Karpas-422 (cell line): ENCODE measurements at regions not wholly inside any gene's neighbourhood (a gene's known extent, or its start where the extent isn't known, plus 50 kb on each side); places are given as distances from the start of the nearest gene placed in this dataset.

Source experiments
- DNase-seq: peaks from one replicate; pipeline ENCODE4 v3.0.0-alpha.2; 2015
- H2AFZ ChIP-seq: fragments of 200-600 bp; sonication (generic); 2 replicates; pipeline ENCODE4 v1.6.1; 2014; ENCODE audit warnings: antibody characterized with exemption, low read length, mixed read lengths
- H3K27ac ChIP-seq: fragments of 200-600 bp; sonication (generic); 2 replicates; pipeline ENCODE4 v1.5.1; 2014; ENCODE audit warnings: mild to moderate bottlenecking, low read length, moderate library complexity
- H3K27me3 ChIP-seq: fragments of 200-600 bp; sonication (generic); 2 replicates; pipeline ENCODE4 v1.6.1; 2014; ENCODE audit warnings: low read length, mixed read lengths
- H3K36me3 ChIP-seq: fragments of 200-600 bp; sonication (generic); 2 replicates; pipeline ENCODE4 v1.6.1; 2014; ENCODE audit warnings: low read length, mixed read lengths; ENCODE audit not compliant: insufficient read depth
- H3K4me1 ChIP-seq: fragments of 200-600 bp; sonication (generic); 2 replicates; pipeline ENCODE4 v1.6.1; 2014; ENCODE audit warnings: mild to moderate bottlenecking, low read length, mixed read lengths
- H3K4me2 ChIP-seq: fragments of 200-600 bp; sonication (generic); 2 replicates; pipeline ENCODE4 v1.6.1; 2014; ENCODE audit warnings: low read length, low read depth, mild to moderate bottlenecking; ENCODE audit not compliant: poor library complexity, severe bottlenecking
- H3K4me3 ChIP-seq: fragments of 200-600 bp; sonication (generic); 2 replicates; pipeline ENCODE4 v1.5.1; 2014; ENCODE audit warnings: mild to moderate bottlenecking, antibody characterized with exemption, low read length, mixed read lengths
- H3K79me2 ChIP-seq: fragments of 200-600 bp; sonication (generic); 2 replicates; pipeline ENCODE4 v1.6.1; 2014; ENCODE audit warnings: mild to moderate bottlenecking, low read length, mixed read lengths
- H3K9ac ChIP-seq: fragments of 200-600 bp; sonication (generic); 2 replicates; pipeline ENCODE4 v1.6.0; 2014; ENCODE audit warnings: low read length
- H3K9me2 ChIP-seq: fragments of 200-600 bp; sonication (generic), shearing (Covaris generic); replicated peaks from 2 replicates; pipeline ENCODE4 v1.6.0; 2014; ENCODE audit warnings: mild to moderate bottlenecking, low read length, moderate library complexity; ENCODE audit not compliant: insufficient read depth
- H3K9me3 ChIP-seq: fragments of 300-700, 200-600 bp; sonication (generic); 2 replicates; pipeline ENCODE4 v1.6.1; 2014; ENCODE audit warnings: low read length, mixed read lengths
- H4K20me1 ChIP-seq: fragments of 200-600 bp; sonication (generic); 2 replicates; pipeline ENCODE4 v1.6.1; 2014; ENCODE audit warnings: mild to moderate bottlenecking, antibody characterized with exemption, low read length, low read depth; ENCODE audit not compliant: insufficient read depth

DNA sequence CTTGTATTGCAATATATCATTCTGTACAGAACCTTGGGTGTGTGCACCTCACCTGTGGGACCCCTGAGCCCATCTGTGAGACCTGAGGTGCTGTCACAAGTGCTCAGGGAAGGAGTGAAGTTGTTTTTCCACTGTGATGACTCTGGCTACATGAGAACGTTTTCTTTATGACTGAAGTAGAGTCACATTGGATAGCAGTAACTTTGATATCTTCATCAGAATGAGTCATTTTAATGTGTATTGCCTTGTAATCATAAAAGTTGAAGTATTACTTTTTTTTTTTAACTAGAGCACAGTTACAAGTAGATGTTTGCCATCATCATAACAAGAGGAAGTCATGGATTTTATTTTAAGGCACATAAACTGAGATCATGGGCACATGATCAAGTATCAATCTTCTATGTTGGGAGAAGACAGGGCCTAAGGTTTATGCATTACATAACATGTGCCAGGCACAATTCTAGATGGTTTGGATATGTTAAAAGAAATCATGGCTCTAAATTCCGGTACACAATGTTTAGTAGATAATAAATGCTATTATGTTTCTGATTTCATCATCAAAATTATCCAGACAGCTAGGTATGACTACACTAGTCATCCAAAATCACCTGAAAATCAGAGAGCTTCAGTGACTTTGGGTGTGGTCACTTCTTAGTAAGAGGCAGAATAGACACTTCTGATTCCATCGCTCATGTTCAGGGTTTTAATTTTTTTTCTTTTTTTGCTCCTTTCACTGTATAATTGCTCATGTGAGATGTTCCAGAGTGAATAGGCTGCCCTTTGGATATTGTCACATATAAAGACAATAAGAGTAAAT is 82.7 kb upstream of the KLF6 start:
- Histone ChIP-seq H3K9me2 (no peaks in the 10 kb centered on the region), H3K9me3 (no peaks in the 10 kb centered on the region), H3K4me2 (no peak overlapping the region), H4K20me1 (no peaks in the 10 kb centered on the region), H2AFZ (no peak overlapping the region), H3K9ac (no peak overlapping the region), H3K4me3 (no peak overlapping the region), H3K27ac (no peak overlapping the region), H3K79me2 (no peaks in the 10 kb centered on the region), H3K36me3 (no peaks in the 10 kb centered on the region), H3K27me3 (no peaks in the 10 kb centered on the region), H3K4me1 (no peaks in the 10 kb centered on the region)
- no peak for DNase-seq

GRCh38 chr10:3866332-3866731 is 81.3 kb upstream of the KLF6 start:
- Histone ChIP-seq H3K4me3 (no peak overlapping the region), H3K27ac (no peak overlapping the region)
- DNase-seq: no peak

DNA sequence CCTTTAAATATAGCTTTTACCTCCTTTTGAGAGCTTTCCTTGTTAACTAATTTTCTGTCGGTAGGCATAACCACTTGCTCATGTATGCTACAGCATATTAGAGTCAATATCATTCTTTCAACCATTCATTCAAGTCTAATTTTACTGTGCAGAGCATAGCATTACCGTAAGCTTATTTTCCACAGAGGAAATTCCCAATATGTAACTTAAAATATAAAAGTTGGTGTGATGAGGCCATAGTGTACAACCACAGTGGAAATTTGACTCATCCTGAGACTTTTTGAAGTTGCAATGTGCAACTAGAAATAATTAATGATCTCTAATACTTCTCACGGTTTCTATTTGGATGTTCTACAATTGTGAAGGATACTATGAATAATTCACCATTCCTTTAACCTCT is 80.6 kb upstream of the KLF6 start:
- Histone ChIP-seq H4K20me1 (no peaks in the 10 kb centered on the region), H3K79me2 (no peaks in the 10 kb centered on the region), H3K9ac (no peak overlapping the region), H3K27ac (no peak overlapping the region), H3K9me2 (no peaks in the 10 kb centered on the region), H3K27me3 (no peaks in the 10 kb centered on the region), H3K4me2 (no peak overlapping the region), H3K9me3 (no peaks in the 10 kb centered on the region), H3K4me3 (no peak overlapping the region), H3K4me1 (no peaks in the 10 kb centered on the region), H2AFZ (no peak overlapping the region), H3K36me3 (no peaks in the 10 kb centered on the region)
- DNase-seq: no peak

More at GRCh38 chr10:3866332-3866731, 81.3 kb upstream of the KLF6 start:
- Histone ChIP-seq H3K9me3 (no peaks in the 10 kb centered on the region), H3K4me1 (no peaks in the 10 kb centered on the region), H3K36me3 (no peaks in the 10 kb centered on the region), H3K9ac (no peak overlapping the region), H3K9me2 (no peaks in the 10 kb centered on the region), H4K20me1 (no peaks in the 10 kb centered on the region), H2AFZ (no peak overlapping the region), H3K4me2 (no peak overlapping the region), H3K79me2 (no peaks in the 10 kb centered on the region), H3K27me3 (no peaks in the 10 kb centered on the region)

- Histone ChIP-seq H3K27me3 (no peaks in the 10 kb centered on the region), H3K9ac (no peak overlapping the region), H3K4me1 (no peaks in the 10 kb centered on the region)
Measured at GRCh38 chr10:3861795-3862194, 76.8 kb upstream of the KLF6 start.

GRCh38 chr10:3858051-3858845 is 73.2 kb upstream of the KLF6 start:
- H3K27ac ChIP-seq: no peak overlapping the region
- peak; percentile 2 for DNase-seq
- no peaks in the 10 kb centered on the region for H3K27me3 ChIP-seq
- no peak overlapping the region for H3K4me2 ChIP-seq
- H4K20me1 ChIP-seq: no peaks in the 10 kb centered on the region
- no peaks in the 10 kb centered on the region for H3K9me2 ChIP-seq
- H3K79me2 ChIP-seq: no peaks in the 10 kb centered on the region
- H2AFZ ChIP-seq: no peak overlapping the region
- no peaks in the 10 kb centered on the region for H3K36me3 ChIP-seq
- no peaks in the 10 kb centered on the region for H3K4me1 ChIP-seq
- H3K9me3 ChIP-seq: no peaks in the 10 kb centered on the region
- H3K4me3 ChIP-seq: no peak overlapping the region
- no peak overlapping the region for H3K9ac ChIP-seq

More at GRCh38 chr10:3861795-3862194, 76.8 kb upstream of the KLF6 start:
- Histone ChIP-seq H3K36me3 (no peaks in the 10 kb centered on the region), H3K4me3 (no peak overlapping the region), H3K27ac (no peak overlapping the region), H3K4me2 (no peak overlapping the region), H3K9me3 (no peaks in the 10 kb centered on the region), H4K20me1 (no peaks in the 10 kb centered on the region), H2AFZ (no peak overlapping the region), H3K79me2 (no peaks in the 10 kb centered on the region), H3K9me2 (no peaks in the 10 kb centered on the region)
- no peak for DNase-seq

- Histone ChIP-seq H2AFZ (no peak overlapping the region), H3K4me2 (no peak overlapping the region), H3K4me3 (no peak overlapping the region)
Measured at GRCh38 chr10:3857318-3857717, 72.3 kb upstream of the KLF6 start.

GRCh38 chr10:3856593-3856992 is 71.6 kb upstream of the KLF6 start:
- no peaks in the 10 kb centered on the region for H3K79me2 ChIP-seq
- no peak overlapping the region for H3K9ac ChIP-seq
- no peak overlapping the region for H3K27ac ChIP-seq
- H4K20me1 ChIP-seq: no peaks in the 10 kb centered on the region
- DNase-seq: no peak
- no peaks in the 10 kb centered on the region for H3K36me3 ChIP-seq
- H3K4me1 ChIP-seq: peaks cover under 1% of the 10 kb centered on the region
- no peak overlapping the region for H3K4me2 ChIP-seq
- H3K27me3 ChIP-seq: no peaks in the 10 kb centered on the region
- no peaks in the 10 kb centered on the region for H3K9me3 ChIP-seq
- no peaks in the 10 kb centered on the region for H3K9me2 ChIP-seq
- no peak overlapping the region for H3K4me3 ChIP-seq
- H2AFZ ChIP-seq: no peak overlapping the region

More at GRCh38 chr10:3857318-3857717, 72.3 kb upstream of the KLF6 start:
- H3K9ac ChIP-seq: no peak overlapping the region
- no peak for DNase-seq
- no peak overlapping the region for H3K27ac ChIP-seq
- no peaks in the 10 kb centered on the region for H3K27me3 ChIP-seq
- H3K79me2 ChIP-seq: no peaks in the 10 kb centered on the region
- H3K4me1 ChIP-seq: no peaks in the 10 kb centered on the region
- H4K20me1 ChIP-seq: no peaks in the 10 kb centered on the region
- no peaks in the 10 kb centered on the region for H3K36me3 ChIP-seq
- H3K9me2 ChIP-seq: no peaks in the 10 kb centered on the region
- H3K9me3 ChIP-seq: no peaks in the 10 kb centered on the region

DNA sequence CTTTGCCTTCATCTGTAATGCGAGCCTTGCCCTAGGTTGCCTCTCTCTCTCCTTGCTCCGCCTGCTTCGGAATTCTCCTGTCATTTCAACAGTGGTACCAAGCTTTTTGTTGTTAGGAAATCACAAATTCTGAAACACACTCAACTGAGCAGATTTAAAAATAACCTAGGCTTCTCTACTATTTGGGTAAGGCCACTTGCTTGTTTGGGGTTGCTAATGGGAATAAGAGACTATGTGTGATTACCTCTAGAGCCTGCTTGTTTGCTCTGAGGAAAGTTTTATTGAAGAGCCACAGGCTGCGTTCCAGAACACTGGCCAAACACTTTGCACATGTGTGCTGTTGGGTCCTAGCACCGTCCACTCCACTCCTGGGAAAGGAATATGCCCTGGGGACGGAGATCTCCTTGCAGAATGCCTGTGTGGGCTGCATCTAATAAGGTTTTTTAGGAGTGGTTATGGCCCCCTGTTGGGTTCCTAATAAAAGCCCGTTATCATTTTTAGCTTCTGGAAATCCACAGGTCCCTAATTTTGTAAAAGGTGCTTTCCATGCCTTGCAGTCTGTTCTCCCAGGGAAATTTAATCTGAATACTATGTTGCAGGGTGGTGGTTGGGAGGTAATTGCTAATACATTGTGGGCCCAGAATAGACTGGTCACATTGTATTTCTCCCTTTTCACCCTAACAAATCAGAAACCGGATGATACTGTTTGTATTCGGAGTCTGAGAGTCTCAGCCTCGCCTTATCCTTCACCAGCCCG is 68.7 kb upstream of the KLF6 start:
- Histone ChIP-seq H3K4me1 (peaks cover 11% of the 10 kb centered on the region), H3K79me2 (no peaks in the 10 kb centered on the region), H3K4me2 (no peak overlapping the region), H3K9me2 (no peaks in the 10 kb centered on the region), H3K27ac (no peak overlapping the region), H3K9ac (no peak overlapping the region), H2AFZ (no peak overlapping the region), H3K9me3 (no peaks in the 10 kb centered on the region), H3K27me3 (no peaks in the 10 kb centered on the region), H4K20me1 (no peaks in the 10 kb centered on the region), H3K4me3 (no peak overlapping the region), H3K36me3 (no peaks in the 10 kb centered on the region)
- no peak for DNase-seq
